ENCODE measurements at regions not wholly inside any gene's neighbourhood (a gene's known extent, or its start where the extent isn't known, plus 50 kb on each side); places are given as distances from the start of the nearest gene placed in this dataset.

DNA sequence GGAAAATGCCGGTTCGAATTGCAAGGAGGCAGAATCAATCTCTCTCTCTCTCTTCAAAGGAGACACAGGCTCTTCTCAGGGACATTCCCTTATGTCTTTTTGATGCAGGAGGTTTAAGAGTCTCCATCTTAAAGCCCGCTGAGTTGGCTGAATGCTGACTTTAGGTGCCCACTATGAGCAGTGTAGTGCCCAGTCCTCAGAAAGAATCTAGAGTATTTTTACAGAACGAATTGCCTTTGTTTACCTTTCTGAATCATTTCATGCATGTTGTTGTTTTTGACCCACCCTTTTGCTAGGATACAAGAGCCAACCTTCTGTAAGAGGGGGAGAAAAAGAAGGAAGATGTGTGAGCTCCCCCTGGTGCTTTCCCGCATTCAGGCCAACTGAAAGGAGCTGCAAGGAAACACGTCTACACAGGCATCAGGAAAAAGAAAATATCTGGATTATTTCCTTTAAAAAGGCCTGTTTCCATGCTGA lies 193.5 kb upstream of the TCF4 start:
- DNase-seq (ENCODE audit: low read depth in 2 of 2), result no peak

DNA sequence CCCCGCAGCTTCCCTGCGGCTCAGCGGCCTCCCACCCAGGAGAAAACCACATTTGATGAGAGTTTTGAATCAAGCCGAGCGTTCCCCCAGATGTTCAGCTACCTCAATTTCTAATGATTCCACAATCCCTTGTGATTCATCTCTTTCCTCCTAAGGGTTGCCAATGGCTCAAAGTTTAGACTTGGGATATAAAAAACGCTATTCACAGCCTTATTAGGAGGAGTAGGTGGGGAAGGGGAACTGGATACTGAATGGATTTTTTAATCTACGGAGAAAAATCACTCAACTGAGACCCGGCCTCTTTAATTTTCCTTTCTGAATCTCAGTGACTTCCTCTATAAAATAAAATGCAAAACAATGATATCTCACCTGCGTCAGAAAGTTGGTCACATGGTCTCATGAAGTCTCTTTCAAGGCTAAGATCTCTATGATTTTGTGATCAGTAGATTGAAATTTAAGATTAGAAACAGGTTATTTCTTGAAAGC lies 192.6 kb upstream of the TCF4 start:
- no peak for DNase-seq (ENCODE audit: low read depth in 2 of 2)

DNA sequence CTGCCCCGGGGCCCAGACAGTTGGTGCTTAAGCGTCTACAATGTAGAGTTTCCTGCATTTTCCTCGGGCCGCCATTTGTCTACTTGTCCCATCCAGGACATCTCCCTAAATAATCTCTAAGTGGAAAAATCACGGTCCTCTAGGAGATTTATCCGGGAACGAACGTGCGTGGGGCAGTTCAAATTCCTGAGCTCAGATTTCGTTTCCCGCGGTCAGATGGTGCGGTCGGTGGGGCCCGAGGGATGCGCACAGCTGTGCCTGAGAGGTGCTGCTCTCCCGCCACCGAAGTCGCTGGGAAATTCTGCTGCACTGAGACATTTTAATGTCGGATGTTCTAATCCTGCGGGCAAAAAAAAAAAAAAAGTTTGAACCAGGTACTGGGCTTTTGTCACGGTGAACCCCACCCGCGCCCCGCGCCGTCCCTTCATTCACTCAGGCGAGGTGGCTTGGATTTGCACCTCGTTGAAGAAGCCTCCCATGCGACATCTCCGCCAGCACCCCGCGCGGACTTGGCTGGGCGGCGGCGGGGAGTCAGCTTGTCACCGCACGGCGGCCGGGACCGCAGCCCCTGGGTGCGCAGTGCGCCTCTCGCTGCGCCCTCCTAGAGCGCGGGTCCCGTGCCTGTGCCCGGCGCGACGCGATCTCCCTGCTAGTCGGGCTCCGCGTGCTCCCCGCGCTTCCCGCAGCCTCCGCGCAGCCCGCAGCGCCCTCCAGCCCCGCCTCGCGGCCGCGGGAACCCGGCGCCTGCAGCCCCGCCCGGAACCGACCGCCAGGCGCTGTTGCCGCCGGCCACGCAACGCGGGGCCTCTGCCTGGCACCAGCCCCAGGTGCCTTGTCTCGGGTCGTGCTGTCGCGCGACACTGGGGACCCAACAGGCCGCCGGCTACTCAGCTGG lies 191.9 kb upstream of the TCF4 start:
- no peak for DNase-seq (ENCODE audit: low read depth in 2 of 2)

DNA sequence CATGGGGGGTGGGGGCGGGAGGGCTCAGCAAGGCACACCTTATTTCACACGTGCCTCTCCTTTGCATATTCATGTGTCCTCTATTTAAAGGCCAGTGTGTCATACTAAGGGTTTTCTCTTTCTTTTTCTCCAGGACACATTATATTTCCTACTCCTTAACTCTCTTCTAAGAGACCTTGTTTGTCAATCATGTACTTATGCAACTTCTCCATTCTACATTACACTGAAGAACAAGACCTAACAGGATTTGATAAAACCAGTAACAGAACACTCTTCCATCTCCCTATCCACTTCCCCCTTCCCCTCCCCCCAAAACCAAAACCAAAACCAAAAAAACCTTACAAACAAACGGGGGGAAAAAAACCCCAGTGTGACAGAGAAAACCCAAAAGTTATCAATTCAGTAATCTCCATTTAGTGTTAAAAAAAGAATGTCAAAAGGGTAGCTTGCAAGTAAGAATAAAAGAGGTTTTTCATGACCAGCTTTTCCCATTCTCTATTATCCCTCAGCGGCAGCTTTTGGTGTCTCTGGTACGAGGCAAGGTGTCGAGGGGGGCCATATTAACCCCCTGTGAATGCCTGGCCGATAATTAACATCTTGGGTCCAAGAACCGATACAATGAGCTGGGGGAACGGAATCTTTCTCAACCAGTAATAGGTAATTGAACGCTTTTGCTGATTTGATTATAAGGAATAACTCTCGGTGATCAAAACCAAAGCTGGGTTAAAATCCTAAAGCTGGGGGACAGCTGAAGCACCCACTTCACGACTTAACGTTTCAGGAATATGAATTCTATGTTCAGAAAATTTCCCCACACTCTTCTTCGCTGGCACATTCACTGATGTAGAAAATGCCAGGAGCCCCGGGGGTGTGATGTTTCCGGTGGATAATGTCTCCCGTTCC lies 191.0 kb upstream of the TCF4 start:
- no peak for DNase-seq (ENCODE audit: low read depth in 2 of 2)

DNA sequence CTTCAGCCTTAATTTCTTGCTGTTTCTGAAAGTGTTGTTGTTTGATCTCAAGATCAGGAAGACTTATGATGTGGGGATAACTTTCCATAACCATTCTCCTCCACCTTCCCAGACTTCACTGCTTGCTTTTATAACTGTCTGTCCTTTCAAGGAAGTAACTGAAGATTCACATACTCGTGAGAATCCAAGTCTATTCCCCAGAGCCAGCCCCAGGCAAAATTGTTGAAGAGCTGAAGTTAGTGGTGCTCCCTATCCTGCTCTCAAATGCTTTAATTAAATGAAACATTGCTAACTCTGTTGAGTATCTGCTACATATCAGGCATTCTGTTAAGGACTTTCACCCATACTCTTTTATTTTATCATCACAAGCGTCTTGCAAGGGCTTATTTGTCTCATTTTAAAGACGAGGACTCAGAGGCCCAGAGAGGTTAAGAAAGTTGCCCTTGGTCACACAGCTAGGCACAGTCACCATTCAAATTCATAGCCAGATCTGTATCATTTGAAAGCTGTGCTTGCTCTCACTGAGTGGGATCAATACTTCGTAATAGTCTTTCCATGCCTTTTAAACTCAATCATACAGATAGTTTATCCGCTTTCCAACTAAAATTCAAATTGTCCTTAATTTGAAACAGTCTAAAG lies 189.8 kb upstream of the TCF4 start:
- DNase-seq (ENCODE audit: low read depth in 2 of 2), result no peak

DNA sequence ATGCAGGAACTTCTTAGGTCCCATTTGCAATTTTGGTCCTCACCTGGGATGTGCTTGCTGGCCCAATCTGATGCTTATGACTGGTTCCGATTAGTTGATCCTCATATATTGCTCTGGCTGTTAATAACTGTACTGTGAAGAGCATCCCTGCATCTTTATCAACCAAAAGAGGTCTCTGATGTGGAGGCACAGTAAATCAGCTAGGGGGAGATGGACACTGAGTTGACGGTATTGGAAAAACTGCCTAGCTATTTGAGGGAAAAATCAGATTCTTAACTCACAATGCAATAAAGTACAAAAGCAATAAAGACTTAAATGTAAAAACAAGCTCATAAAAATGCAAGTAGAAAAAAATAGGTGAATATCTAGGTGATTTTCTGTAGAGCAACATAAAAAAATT lies 188.0 kb upstream of the TCF4 start:
- no peak for DNase-seq (ENCODE audit: low read depth in 2 of 2)

DNA sequence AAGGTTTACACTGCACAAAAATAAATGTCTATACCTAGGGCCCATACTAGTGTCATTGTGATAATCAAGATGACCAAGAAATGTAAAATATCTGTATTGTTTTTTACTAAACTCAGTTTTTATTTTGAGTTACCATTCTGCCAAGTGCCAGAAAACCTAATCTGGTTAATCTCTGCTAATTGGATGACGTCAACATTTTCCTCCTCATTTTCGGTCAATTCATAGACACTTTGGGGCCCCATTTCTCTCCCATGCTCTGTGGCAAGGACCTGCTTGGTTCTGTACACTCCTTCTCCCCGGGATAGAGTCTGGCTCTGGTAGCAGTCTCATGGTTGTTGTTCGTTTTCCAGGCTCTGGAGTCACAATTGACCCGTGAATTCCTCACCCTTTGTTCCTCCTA lies 186.5 kb upstream of the TCF4 start:
- DNase-seq (ENCODE audit: low read depth in 2 of 2), result no peak

DNA sequence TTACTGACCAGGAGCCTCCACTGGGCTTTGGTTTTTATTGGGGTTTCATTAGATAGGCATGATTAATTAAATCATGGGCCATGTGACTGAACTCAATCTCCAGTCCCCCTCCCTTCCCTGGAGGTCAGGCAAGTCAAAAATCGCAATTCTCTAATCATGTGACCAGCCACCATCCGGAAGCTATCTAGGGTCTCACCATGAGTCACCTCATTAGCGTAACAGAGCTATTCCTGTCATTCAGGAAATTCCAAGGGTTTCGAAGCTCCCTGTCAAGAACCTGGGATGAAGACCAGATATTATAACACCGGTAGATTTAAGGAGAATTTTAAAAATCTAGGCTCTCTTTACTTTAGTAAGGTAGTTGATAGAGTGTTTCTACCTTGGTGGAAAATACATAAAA lies 180.3 kb upstream of the TCF4 start:
- DNase-seq (ENCODE audit: low read depth in 2 of 2), result no peak

DNA sequence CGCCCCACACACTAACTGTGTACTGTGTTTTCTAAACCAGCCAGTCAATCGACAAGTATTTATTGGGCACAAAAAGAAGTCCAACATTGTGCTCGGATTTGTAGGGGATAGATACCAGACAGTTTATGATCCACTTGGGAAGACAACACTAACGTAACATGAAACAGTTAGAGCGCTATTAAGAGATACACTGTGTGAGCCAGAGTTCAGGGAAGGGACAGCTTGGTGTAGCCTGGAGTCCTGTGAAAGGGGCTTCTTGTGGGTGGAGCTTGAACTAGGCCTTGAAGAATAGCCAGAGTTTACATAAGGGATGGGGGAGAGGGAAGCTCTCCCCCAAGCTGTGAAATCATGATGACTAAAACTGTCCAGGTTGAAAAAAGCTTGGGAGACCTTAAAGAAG lies 176.4 kb upstream of the TCF4 start:
- no peak for DNase-seq (ENCODE audit: low read depth in 2 of 2)

DNA sequence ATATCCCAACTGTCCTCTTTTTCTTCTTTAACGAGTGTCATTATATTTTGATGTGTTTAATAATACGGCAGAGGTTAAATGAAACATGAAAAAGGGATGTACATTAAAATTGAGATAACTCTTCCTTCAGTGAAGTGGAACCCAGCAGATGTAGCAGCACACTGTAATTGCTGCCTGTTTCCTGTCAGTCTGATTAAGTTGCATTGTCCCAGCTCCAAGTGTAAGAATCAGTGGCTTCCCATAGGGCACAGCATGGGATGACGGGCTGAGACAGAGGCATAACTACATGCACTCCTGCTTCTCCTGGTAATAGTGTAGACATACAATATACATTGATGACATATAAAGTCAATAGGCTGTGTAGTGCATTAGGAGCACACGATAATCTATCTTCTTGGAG lies 175.8 kb upstream of the TCF4 start:
- DNase-seq (ENCODE audit: low read depth in 2 of 2), result no peak

DNA sequence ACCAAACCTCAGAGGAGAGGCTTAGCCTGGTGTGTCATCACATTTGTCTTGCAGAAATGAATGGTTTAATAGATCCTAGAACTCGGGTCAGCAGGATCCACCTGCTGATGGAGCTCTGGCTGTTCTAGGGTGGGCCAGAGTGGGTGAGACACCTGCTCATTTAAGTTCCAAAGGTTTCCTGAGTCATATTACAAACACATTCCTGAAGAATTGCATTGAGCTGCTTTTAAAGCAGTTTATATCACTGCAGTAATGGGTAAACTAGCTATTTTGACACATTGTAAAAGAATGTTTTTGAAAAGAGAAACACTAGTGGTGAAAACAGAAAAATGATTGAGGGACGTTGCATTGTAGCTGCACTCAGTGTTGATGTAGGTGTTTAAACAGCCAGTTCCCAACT lies 175.3 kb upstream of the TCF4 start:
- DNase-seq (ENCODE audit: low read depth in 2 of 2), result no peak

DNA sequence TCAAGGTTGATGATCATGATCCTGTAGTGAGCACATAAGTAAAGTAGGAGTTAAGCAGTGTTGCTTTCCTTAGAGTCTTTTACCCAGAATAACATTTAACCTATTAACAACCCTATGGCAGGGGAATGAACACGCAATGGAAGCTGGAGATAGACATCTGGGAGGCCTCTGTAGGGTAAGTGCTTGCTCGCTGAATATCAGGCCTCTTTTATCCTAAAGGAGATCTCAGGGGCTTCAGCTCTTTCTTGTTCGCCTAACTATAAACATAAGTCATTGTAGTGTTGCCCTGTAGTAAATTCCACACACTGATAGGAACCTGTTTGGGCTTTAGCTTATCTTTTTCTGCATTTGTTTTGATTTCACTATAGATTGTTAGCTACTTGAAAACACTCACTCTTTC lies 174.4 kb upstream of the TCF4 start:
- DNase-seq (ENCODE audit: low read depth in 2 of 2), result no peak

DNA sequence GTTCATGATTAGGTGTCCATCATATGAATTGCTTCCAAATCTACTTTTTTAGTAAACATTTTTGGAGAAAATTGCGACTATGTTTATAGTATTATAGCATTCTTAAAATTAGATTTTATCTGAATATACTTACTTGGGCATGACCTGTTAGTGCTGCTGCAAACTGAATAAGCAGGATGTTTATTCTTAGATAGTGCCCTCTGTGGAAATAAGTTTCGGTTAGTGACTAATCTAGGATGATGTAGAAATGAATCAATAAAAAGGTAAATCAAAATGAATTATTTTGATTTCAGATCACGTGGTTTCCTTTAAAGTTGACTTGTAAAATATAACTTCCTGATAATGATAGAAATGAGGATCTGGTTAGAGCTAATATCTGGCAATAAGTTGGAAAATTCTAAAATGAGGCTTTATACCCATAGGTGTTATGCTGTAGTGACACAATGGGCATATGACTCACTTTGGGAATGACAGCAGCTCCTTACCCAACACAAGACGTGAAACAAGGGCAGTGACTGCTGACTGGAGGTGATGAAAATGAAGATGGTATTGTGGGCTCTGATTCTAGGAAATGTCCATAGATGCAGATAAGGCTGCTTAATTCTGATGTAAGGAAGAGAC lies 165.8 kb upstream of the TCF4 start:
- no peak for DNase-seq (ENCODE audit: low read depth in 2 of 2)

DNA sequence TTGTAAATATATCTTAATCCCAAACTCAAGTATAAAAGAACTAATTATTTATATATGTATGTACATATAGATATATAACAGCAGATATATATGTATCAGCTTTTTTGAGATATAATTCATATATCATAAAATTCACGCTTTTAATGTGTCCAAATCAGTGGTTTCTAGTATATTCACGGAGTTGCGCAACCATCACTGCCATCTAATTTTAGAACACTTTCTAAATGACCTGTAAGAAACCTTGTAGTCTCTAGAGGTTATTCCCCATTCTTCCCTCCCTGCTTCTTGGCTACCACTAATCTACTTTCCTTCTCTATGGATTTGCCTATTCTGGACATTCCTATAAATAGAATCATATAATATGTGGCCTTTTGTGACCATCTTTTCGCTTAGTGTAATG lies 163.5 kb upstream of the TCF4 start:
- DNase-seq (ENCODE audit: low read depth in 2 of 2), result no peak

DNA sequence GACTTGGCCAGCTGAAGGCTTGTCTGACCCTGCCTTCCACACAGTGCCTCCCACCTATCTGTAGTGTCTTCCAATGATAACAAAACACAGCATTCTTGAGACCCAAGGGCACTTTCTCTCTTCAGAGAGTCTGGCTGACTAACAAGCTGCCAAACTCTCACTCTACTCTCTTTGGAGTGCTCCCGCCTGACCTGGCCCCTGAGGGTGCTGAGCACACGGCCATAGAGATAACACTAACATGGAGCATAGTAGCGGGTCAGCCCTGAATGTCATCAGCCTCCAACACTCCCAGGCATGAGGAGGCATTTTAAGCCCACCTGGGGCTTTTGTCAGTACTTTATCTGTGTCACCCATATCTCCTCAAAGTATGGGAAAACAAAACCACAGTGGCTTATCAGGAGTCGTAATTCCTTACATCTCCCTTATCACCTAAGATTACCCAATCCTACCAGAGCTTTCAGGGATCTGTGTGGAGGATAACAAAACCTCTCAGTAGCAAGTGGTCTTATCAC lies 160.3 kb upstream of the TCF4 start:
- DNase-seq (ENCODE audit: low read depth in 2 of 2), result no peak

DNA sequence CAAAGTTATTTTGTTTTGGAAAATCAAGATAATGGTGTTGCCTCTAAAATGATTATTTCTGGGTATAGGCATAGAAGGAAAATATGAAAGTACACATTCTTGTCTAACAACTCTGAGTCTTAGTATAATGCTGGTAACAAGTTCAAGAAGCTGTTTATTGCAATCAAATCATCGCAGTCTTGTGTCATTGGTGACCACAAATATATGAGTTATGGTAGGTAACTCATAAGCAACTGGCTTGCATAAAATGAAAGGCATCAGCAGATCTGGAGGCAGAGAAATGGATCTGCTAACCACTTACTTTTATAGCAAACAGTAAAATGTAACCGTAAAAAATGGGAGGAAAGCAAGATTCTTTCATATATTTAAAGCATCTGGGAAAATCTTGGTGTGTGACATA lies 156.2 kb upstream of the TCF4 start:
- DNase-seq (ENCODE audit: low read depth in 2 of 2), result no peak

DNA sequence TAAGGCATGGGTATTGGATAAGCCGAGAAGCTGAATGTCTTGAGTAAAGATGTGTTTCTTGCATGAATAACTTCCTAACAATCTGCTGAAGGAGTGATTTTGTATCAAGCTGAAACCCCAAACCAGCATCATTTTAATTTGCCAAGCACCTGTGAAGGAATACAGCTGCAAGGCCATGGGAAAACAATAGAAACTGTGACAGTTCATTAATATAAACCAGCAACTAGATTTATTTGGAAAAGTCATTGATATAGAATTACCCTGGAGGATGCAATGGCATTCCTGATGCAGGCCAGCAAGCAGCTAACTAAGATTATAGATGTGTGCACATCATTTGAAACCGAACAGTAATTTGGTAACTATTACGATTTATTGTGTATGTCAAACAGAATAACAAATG lies 155.7 kb upstream of the TCF4 start:
- DNase-seq (ENCODE audit: low read depth in 2 of 2), result no peak

DNA sequence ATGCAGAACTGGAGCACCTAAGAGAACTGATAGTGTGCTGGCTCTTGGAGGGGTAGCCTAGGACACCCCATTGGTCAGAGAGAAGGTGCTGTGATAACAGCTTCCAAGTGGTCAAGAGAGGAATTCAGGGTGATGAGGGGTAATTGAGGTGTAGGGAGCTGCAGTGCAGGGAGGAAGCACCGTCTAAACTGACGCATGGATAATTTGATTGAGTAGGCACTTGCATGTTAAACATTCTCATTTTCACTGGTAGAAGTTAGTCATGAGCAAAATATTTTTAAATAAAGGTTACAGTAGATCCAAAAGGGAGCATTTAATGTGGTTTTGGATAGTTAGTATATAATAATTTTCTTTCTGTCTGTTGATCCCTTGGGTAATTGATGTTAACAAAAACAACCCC lies 155.1 kb upstream of the TCF4 start:
- no peak for DNase-seq (ENCODE audit: low read depth in 2 of 2)

DNA sequence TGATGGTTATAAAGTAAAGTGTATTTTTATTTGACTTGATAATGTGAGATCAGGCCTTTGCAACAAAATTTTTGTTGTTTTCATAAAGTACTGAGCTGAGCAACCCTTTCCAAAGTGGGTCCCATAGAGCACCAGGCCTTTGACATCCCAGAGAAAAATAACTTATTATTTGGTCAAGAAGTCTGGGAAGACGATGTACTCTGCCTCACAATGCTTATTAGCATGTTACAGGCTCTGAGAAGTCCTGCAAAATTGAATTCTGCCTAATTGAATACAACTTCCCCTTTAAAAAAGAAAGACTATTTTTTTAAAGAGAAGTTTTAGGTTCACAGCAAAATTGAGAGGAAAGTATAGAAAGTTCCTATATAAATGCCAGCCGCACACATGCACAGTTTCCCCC lies 151.5 kb upstream of the TCF4 start:
- no peak for DNase-seq (ENCODE audit: low read depth in 2 of 2)

DNA sequence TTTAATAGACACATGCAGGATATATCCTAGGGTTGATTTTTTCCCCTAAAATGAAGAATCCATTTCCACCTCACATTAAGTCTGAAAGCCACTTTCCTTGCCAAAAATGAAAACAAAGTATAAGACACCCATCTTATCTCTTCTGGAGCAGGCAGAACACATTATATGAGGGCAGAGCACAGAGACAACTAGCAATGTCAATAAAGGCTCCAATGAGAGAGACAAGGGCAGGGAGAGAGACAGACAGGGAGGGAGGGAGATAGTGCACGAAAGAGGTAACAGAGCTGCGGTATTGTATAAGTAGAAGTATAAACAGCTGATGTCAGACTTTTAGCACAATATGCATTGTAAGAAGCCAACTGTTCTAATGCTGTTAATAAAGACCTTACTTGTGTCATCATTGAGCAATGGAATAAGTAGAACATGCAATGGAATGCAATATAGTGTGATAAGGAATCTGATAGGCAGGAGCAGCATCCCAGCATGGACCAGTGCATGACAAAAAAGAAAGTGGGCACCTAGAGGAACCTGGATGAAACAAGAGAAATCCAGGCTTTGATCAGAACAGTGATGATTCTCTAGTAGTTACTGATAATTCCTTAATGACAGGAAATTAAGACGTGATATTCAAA lies 150.6 kb upstream of the TCF4 start:
- DNase-seq (ENCODE audit: low read depth in 2 of 2), result no peak

Measured in stimulated activated CD4-positive, alpha-beta T cell treated with anti-CD3 and anti-CD28 coated beads, Interleukin-4, amount 100 ng/mL, for 48 hours (primary cell).